ENCODE measurements at regions not wholly inside any gene's neighbourhood (a gene's known extent, or its start where the extent isn't known, plus 50 kb on each side); places are given as distances from the start of the nearest gene placed in this dataset.

- TF ChIP-seq EZH2 (IDR thresholded peaks at IDR 0.05; ENCODE audit: borderline replicate concordance, low read depth, low read length, severe bottlenecking) = no peak
- TF ChIP-seq CTCF (IDR thresholded peaks at IDR 0.05; ENCODE audit: borderline replicate concordance, extremely low read depth, low read length, poor library complexity, severe bottlenecking) = no peak
- DNase-seq (no peak), ATAC-seq (ENCODE audit: insufficient read depth, low read depth) (no peak)
- Histone ChIP-seq H3K4me3 (ENCODE audit: low read depth in 1 of 2, low read length in 2 of 2) (no peak overlapping the region), H4K20me1 (ENCODE audit: insufficient read depth, low read length) (no peaks in the 10 kb centered on the region), H3K79me2 (ENCODE audit: insufficient read depth, low read length) (no peaks in the 10 kb centered on the region), H3K36me3 (ENCODE audit: insufficient read depth, low read length) (no peaks in the 10 kb centered on the region), H3K9ac (ENCODE audit: low read depth, low read length) (no peak overlapping the region), H3K27me3 (ENCODE audit: insufficient read depth, low read length, poor library complexity) (no peaks in the 10 kb centered on the region), H2AFZ (ENCODE audit: low read depth, low read length) (no peak overlapping the region), H3K4me1 (ENCODE audit: insufficient read depth, low read length) (no peaks in the 10 kb centered on the region), H3K9me3 (ENCODE audit: insufficient read depth, low read length, severe bottlenecking) (peaks cover 2% of the 10 kb centered on the region), H3K27ac (ENCODE audit: low read length) (no peak overlapping the region), H3K4me2 (ENCODE audit: insufficient read depth, low read length) (no peak overlapping the region)
Observed at GRCh38 chr5:29702875-29703274, 1490.6 kb upstream of the CDH6 start.

GRCh38 chr5:29701600-29701999 lies 1491.9 kb upstream of the CDH6 start:
- Histone ChIP-seq H3K9me3 (ENCODE audit: insufficient read depth, low read length, severe bottlenecking) (peaks cover 2% of the 10 kb centered on the region), H3K4me1 (ENCODE audit: insufficient read depth, low read length) (no peaks in the 10 kb centered on the region), H3K4me2 (ENCODE audit: insufficient read depth, low read length) (no peak overlapping the region), H3K27me3 (ENCODE audit: insufficient read depth, low read length, poor library complexity) (no peaks in the 10 kb centered on the region), H3K79me2 (ENCODE audit: insufficient read depth, low read length) (no peaks in the 10 kb centered on the region), H3K9ac (ENCODE audit: low read depth, low read length) (no peak overlapping the region), H4K20me1 (ENCODE audit: insufficient read depth, low read length) (no peaks in the 10 kb centered on the region), H2AFZ (ENCODE audit: low read depth, low read length) (no peak overlapping the region), H3K36me3 (ENCODE audit: insufficient read depth, low read length) (no peaks in the 10 kb centered on the region), H3K4me3 (ENCODE audit: low read depth in 1 of 2, low read length in 2 of 2) (no peak overlapping the region), H3K27ac (ENCODE audit: low read length) (no peak overlapping the region)
- no peak for DNase-seq
- ATAC-seq (ENCODE audit: insufficient read depth, low read depth) = no peak
- TF ChIP-seq EZH2 (IDR thresholded peaks at IDR 0.05; ENCODE audit: borderline replicate concordance, low read depth, low read length, severe bottlenecking) = no peak
- TF ChIP-seq CTCF (IDR thresholded peaks at IDR 0.05; ENCODE audit: borderline replicate concordance, extremely low read depth, low read length, poor library complexity, severe bottlenecking) = no peak

GRCh38 chr5:29697785-29698414 lies 1495.6 kb upstream of the CDH6 start:
- TF ChIP-seq EZH2 (IDR thresholded peaks at IDR 0.05; ENCODE audit: borderline replicate concordance, low read depth, low read length, severe bottlenecking) = no peak
- TF ChIP-seq CTCF (IDR thresholded peaks at IDR 0.05; ENCODE audit: borderline replicate concordance, extremely low read depth, low read length, poor library complexity, severe bottlenecking) = peak; percentile 41
- no peak for ATAC-seq (ENCODE audit: insufficient read depth, low read depth)
- Histone ChIP-seq H2AFZ (ENCODE audit: low read depth, low read length) (no peak overlapping the region), H3K27me3 (ENCODE audit: insufficient read depth, low read length, poor library complexity) (no peaks in the 10 kb centered on the region), H3K27ac (ENCODE audit: low read length) (no peak overlapping the region), H3K9ac (ENCODE audit: low read depth, low read length) (no peak overlapping the region), H3K36me3 (ENCODE audit: insufficient read depth, low read length) (no peaks in the 10 kb centered on the region), H3K9me3 (ENCODE audit: insufficient read depth, low read length, severe bottlenecking) (peaks cover 2% of the 10 kb centered on the region), H3K4me1 (ENCODE audit: insufficient read depth, low read length) (no peaks in the 10 kb centered on the region), H3K79me2 (ENCODE audit: insufficient read depth, low read length) (no peaks in the 10 kb centered on the region), H4K20me1 (ENCODE audit: insufficient read depth, low read length) (no peaks in the 10 kb centered on the region), H3K4me2 (ENCODE audit: insufficient read depth, low read length) (no peak overlapping the region), H3K4me3 (ENCODE audit: low read depth in 1 of 2, low read length in 2 of 2) (no peak overlapping the region)
- DNase-seq = no peak

Measured in DND-41 (cell line).